ENCODE measurements at regions not wholly inside any gene's neighbourhood (a gene's known extent, or its start where the extent isn't known, plus 50 kb on each side); places are given as distances from the start of the nearest gene placed in this dataset.

- no peak overlapping the region for H3K27ac Mint-ChIP-seq
- H3K36me3 Mint-ChIP-seq (ENCODE audit: low read depth), result peaks cover 9% of the 10 kb centered on the region
- H3K4me3 Mint-ChIP-seq, result no peak overlapping the region
- peaks cover 18% of the 10 kb centered on the region for H3K9me3 Mint-ChIP-seq
- no peaks in the 10 kb centered on the region for H3K27me3 Mint-ChIP-seq (ENCODE audit: low read depth)
- peaks cover 4% of the 10 kb centered on the region for H3K4me1 Mint-ChIP-seq (ENCODE audit: low read depth)
Measured at GRCh38 chr10:31112961-31113360, 81.3 kb upstream of the ZNF438 start.

GRCh38 chr10:31116226-31116625 is 84.6 kb upstream of the ZNF438 start:
- H3K4me3 Mint-ChIP-seq, result no peak overlapping the region
- no peak overlapping the region for H3K27ac Mint-ChIP-seq

GRCh38 chr10:31118556-31118955 is 86.9 kb upstream of the ZNF438 start:
- H3K4me3 Mint-ChIP-seq, result no peak overlapping the region

More at GRCh38 chr10:31116226-31116625, 84.6 kb upstream of the ZNF438 start:
- H3K27me3 Mint-ChIP-seq (ENCODE audit: low read depth), result no peaks in the 10 kb centered on the region
- H3K36me3 Mint-ChIP-seq (ENCODE audit: low read depth), result peaks cover 9% of the 10 kb centered on the region
- H3K9me3 Mint-ChIP-seq, result peaks cover 12% of the 10 kb centered on the region
- H3K4me1 Mint-ChIP-seq (ENCODE audit: low read depth), result peaks cover 13% of the 10 kb centered on the region

GRCh38 chr10:31120392-31120791 is 88.7 kb upstream of the ZNF438 start:
- Mint-ChIP-seq H3K4me3 (no peak overlapping the region), H3K4me1 (ENCODE audit: low read depth) (peaks cover 19% of the 10 kb centered on the region), H3K27ac (no peak overlapping the region), H3K27me3 (ENCODE audit: low read depth) (no peaks in the 10 kb centered on the region), H3K9me3 (no peaks in the 10 kb centered on the region), H3K36me3 (ENCODE audit: low read depth) (peaks cover 6% of the 10 kb centered on the region)

More at GRCh38 chr10:31118556-31118955, 86.9 kb upstream of the ZNF438 start:
- Mint-ChIP-seq H3K27me3 (ENCODE audit: low read depth) (no peaks in the 10 kb centered on the region), H3K4me1 (ENCODE audit: low read depth) (peaks cover 19% of the 10 kb centered on the region), H3K27ac (no peak overlapping the region), H3K36me3 (ENCODE audit: low read depth) (peaks cover 9% of the 10 kb centered on the region), H3K9me3 (no peaks in the 10 kb centered on the region)

- no peaks in the 10 kb centered on the region for H3K27me3 Mint-ChIP-seq (ENCODE audit: low read depth)
- H3K36me3 Mint-ChIP-seq (ENCODE audit: low read depth), result peaks cover 5% of the 10 kb centered on the region
- no peak overlapping the region for H3K4me3 Mint-ChIP-seq
- no peaks in the 10 kb centered on the region for H3K9me3 Mint-ChIP-seq
- peak overlapping the region; percentile 19 for H3K27ac Mint-ChIP-seq
- H3K4me1 Mint-ChIP-seq (ENCODE audit: low read depth), result peaks cover 19% of the 10 kb centered on the region
Measured at GRCh38 chr10:31120961-31121685, 89.5 kb upstream of the ZNF438 start.

- H3K27me3 Mint-ChIP-seq (ENCODE audit: low read depth), result no peaks in the 10 kb centered on the region
- H3K4me3 Mint-ChIP-seq, result no peak overlapping the region
- no peaks in the 10 kb centered on the region for H3K9me3 Mint-ChIP-seq
- H3K36me3 Mint-ChIP-seq (ENCODE audit: low read depth), result peaks cover 5% of the 10 kb centered on the region
- H3K4me1 Mint-ChIP-seq (ENCODE audit: low read depth), result peaks cover 23% of the 10 kb centered on the region
- H3K27ac Mint-ChIP-seq, result no peak overlapping the region
Measured at GRCh38 chr10:31121757-31122577, 90.3 kb upstream of the ZNF438 start.

- peaks cover 20% of the 10 kb centered on the region for H3K4me1 Mint-ChIP-seq (ENCODE audit: low read depth)
- H3K36me3 Mint-ChIP-seq (ENCODE audit: low read depth), result peaks cover 5% of the 10 kb centered on the region
- no peak overlapping the region for H3K27ac Mint-ChIP-seq
- no peaks in the 10 kb centered on the region for H3K9me3 Mint-ChIP-seq
- no peak overlapping the region for H3K4me3 Mint-ChIP-seq
- H3K27me3 Mint-ChIP-seq (ENCODE audit: low read depth), result peaks cover 3% of the 10 kb centered on the region
Measured at GRCh38 chr10:31123946-31124345, 92.3 kb upstream of the ZNF438 start.

- Mint-ChIP-seq H3K27ac (no peak overlapping the region), H3K4me3 (no peak overlapping the region), H3K9me3 (no peaks in the 10 kb centered on the region), H3K36me3 (ENCODE audit: low read depth) (peaks cover 5% of the 10 kb centered on the region), H3K27me3 (ENCODE audit: low read depth) (peaks cover 3% of the 10 kb centered on the region), H3K4me1 (ENCODE audit: low read depth) (peaks cover 24% of the 10 kb centered on the region)
Measured at GRCh38 chr10:31124852-31125251, 93.2 kb upstream of the ZNF438 start.

- Mint-ChIP-seq H3K27ac (no peak overlapping the region), H3K4me1 (ENCODE audit: low read depth) (peaks cover 17% of the 10 kb centered on the region), H3K9me3 (no peaks in the 10 kb centered on the region), H3K36me3 (ENCODE audit: low read depth) (no peaks in the 10 kb centered on the region), H3K27me3 (ENCODE audit: low read depth) (peaks cover 3% of the 10 kb centered on the region), H3K4me3 (no peak overlapping the region)
Measured at GRCh38 chr10:31125789-31126188, 94.1 kb upstream of the ZNF438 start.

GRCh38 chr10:31126593-31126992 is 94.9 kb upstream of the ZNF438 start:
- no peak overlapping the region for H3K27ac Mint-ChIP-seq
- H3K4me1 Mint-ChIP-seq (ENCODE audit: low read depth), result peaks cover 12% of the 10 kb centered on the region
- no peaks in the 10 kb centered on the region for H3K36me3 Mint-ChIP-seq (ENCODE audit: low read depth)
- peaks cover 3% of the 10 kb centered on the region for H3K27me3 Mint-ChIP-seq (ENCODE audit: low read depth)
- H3K9me3 Mint-ChIP-seq, result no peaks in the 10 kb centered on the region
- no peak overlapping the region for H3K4me3 Mint-ChIP-seq

GRCh38 chr10:31128536-31128935 is 96.9 kb upstream of the ZNF438 start:
- no peaks in the 10 kb centered on the region for H3K36me3 Mint-ChIP-seq (ENCODE audit: low read depth)
- no peak overlapping the region for H3K4me3 Mint-ChIP-seq
- peaks cover 17% of the 10 kb centered on the region for H3K4me1 Mint-ChIP-seq (ENCODE audit: low read depth)
- no peaks in the 10 kb centered on the region for H3K9me3 Mint-ChIP-seq
- H3K27ac Mint-ChIP-seq, result no peak overlapping the region
- H3K27me3 Mint-ChIP-seq (ENCODE audit: low read depth), result peaks cover 3% of the 10 kb centered on the region

GRCh38 chr10:31129271-31129670 is 97.6 kb upstream of the ZNF438 start:
- Mint-ChIP-seq H3K27me3 (ENCODE audit: low read depth) (peaks cover 3% of the 10 kb centered on the region), H3K9me3 (no peaks in the 10 kb centered on the region), H3K4me3 (no peak overlapping the region), H3K36me3 (ENCODE audit: low read depth) (no peaks in the 10 kb centered on the region), H3K27ac (no peak overlapping the region), H3K4me1 (ENCODE audit: low read depth) (peaks cover 17% of the 10 kb centered on the region)

GRCh38 chr10:31129880-31130405 is 98.3 kb upstream of the ZNF438 start:
- H3K27me3 Mint-ChIP-seq (ENCODE audit: low read depth), result peaks cover 3% of the 10 kb centered on the region
- H3K4me3 Mint-ChIP-seq, result no peak overlapping the region
- H3K9me3 Mint-ChIP-seq, result no peaks in the 10 kb centered on the region
- no peaks in the 10 kb centered on the region for H3K36me3 Mint-ChIP-seq (ENCODE audit: low read depth)
- H3K27ac Mint-ChIP-seq, result no peak overlapping the region
- peaks cover 24% of the 10 kb centered on the region for H3K4me1 Mint-ChIP-seq (ENCODE audit: low read depth)

- peaks cover 3% of the 10 kb centered on the region for H3K27me3 Mint-ChIP-seq (ENCODE audit: low read depth)
- peaks cover 29% of the 10 kb centered on the region for H3K4me1 Mint-ChIP-seq (ENCODE audit: low read depth)
- H3K27ac Mint-ChIP-seq, result no peak overlapping the region
- H3K36me3 Mint-ChIP-seq (ENCODE audit: low read depth), result no peaks in the 10 kb centered on the region
- no peak overlapping the region for H3K4me3 Mint-ChIP-seq
- no peaks in the 10 kb centered on the region for H3K9me3 Mint-ChIP-seq
Measured at GRCh38 chr10:31130406-31130805, 98.7 kb upstream of the ZNF438 start.

- no peak overlapping the region for H3K4me3 Mint-ChIP-seq
Measured at GRCh38 chr10:31131251-31131650, 99.6 kb upstream of the ZNF438 start.

More at GRCh38 chr10:31131251-31131650, 99.6 kb upstream of the ZNF438 start:
- Mint-ChIP-seq H3K27me3 (ENCODE audit: low read depth) (peaks cover 3% of the 10 kb centered on the region), H3K27ac (no peak overlapping the region), H3K9me3 (no peaks in the 10 kb centered on the region), H3K4me1 (ENCODE audit: low read depth) (peaks cover 34% of the 10 kb centered on the region), H3K36me3 (ENCODE audit: low read depth) (no peaks in the 10 kb centered on the region)

All from T-helper 1 cell treated with Interleukin-12 subunit alpha and Interleukin-12 subunit beta and Interleukin-4 antibody, amounts not matched to agents 30 μg/mL and 1 μg/mL, for 36 hours (primary cell).